NCI-H774 (cell line): ENCODE measurements at regions not wholly inside any gene's neighbourhood (a gene's known extent, or its start where the extent isn't known, plus 50 kb on each side); places are given as distances from the start of the nearest gene placed in this dataset.
"Not testable (repeated sequence)": the region's sequence is repeated elsewhere in the genome, so short reads cannot be mapped to it uniquely, and the experiment has no call there.

ENCODE experiments used
- DNase-seq: peaks from one replicate; lab custom pipeline; 2025; lab: John Stamatoyannopoulos, UW

- DNase-seq: no peak
Measured at GRCh38 chr12:92261692-92262091, 116.0 kb upstream of the BTG1 start.

- DNase-seq: no peak
Measured at GRCh38 chr12:92261071-92261470, 115.4 kb upstream of the BTG1 start.

GRCh38 chr12:92259696-92260251 lies 114.1 kb upstream of the BTG1 start:
- DNase-seq: no peak

DNA sequence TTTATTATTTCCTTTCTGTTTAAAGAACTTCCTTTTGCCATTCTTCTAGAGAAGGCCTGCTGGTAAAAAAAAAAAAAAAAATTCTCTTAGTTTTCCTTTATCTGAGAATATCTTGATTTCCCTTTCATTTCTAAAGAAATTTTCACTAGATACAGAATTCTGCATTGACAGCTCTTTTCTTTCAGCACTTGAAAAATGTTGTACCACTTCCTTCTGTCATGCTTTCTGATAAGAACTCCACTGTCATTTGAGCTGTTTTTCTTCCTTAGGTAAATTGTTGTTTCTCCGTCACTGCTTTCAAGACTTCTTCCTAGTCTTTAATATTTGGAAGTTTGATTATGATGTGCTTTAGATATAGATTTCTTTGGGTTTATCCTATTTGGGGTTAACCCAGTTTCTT lies 113.6 kb upstream of the BTG1 start:
- no peak for DNase-seq

DNA sequence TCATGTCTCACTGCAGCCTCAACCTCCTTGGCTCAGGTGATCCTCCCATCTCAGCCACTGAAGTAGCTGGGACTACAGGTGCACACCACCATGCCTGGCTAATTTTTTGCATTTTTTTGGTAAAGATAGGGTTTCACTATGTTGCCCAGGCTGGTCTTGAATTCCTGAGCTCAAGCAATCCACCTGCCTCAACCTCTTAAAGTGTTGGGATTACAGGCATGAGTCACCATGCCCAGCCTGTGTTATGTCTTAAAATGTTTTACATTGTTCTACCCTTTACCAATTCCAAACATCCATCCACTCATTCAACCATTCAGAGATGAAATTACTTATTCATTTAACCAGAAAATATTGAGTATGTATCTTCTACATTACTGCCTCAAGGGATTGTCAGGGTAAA lies 111.6 kb upstream of the BTG1 start:
- DNase-seq: no peak

DNA sequence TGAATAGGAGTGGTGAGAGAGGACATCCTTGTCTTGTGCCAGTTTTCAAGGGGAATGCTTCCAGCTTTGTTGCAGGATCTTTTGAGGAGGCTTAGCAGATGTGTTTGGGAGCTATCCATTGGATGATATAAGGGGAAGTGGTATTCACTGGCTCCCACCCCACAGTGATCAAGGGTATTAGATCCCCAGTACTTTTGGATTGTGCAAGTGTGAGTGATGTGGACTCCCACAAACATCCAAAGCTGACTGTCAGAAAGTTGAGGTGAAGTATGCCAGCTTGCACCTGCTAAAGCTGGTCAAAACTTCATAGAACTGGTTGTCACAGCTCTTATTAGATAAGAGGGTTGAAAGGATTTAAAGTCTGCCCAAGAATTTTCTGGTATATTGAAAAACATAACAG lies 110.1 kb upstream of the BTG1 start:
- DNase-seq: no peak

GRCh38 chr12:92253301-92253700 lies 107.7 kb upstream of the BTG1 start:
- no peak for DNase-seq

GRCh38 chr12:92248977-92249376 lies 103.3 kb upstream of the BTG1 start:
- DNase-seq: no peak

DNA sequence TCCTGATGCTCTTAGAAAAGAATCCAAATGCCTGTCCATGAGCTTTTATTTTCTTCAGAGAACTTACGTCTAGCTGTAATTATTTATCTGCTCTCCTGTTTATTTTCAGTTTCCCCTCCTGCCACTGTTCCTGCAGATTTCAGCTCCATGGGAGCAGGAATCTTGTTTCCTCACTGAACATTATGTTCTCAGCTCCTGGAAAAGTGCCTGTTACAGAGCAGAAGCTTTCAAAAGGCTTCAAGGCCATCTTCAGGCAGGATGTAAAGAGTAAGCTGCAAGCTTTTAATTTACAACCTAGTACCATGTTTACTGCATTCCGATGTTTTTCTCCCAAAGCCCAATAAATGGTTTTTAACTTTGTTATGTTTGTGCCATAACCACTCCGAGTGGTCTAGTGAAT lies 98.4 kb upstream of the BTG1 start:
- no peak for DNase-seq

DNA sequence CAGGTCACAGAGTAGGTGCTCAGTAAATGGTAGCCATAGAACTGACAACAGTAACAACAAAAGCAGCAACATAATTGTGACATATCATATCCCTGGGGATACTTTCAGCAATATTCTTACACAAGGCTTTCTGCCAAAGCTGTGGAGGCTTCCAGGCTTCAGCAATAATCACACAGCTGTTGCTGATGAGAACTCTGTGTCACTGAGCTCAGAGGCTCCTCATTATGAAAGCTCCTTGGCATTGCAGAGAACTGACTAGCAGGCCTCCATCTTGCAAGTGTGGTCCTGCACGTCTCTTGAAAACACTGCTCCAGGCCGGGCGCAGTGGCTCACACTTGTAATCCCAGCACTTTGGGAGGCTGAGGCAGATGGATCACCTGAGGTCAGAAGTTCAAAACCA lies 97.3 kb upstream of the BTG1 start:
- DNase-seq: no peak

- no peak for DNase-seq
Measured at GRCh38 chr12:92237762-92238523, 92.3 kb upstream of the BTG1 start.

DNA sequence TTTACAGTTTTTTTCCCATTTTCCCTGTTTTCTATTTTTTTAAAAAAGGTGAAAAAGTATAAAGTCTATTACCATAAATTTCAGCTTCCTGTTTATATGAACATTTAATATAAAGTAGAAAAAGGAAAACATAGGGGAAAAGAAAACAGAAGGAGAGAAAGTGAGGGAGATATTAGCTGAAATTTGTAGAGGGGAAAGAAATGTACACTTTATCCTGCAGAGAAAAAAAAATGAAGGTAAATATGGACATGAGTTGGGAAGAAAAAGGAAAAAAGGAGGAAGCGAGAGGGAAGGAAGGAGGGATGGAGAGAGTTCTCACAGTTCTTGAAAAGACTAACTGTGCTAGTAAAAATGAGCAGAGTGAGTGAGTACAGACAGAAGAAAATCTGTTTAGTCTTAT lies 91.6 kb upstream of the BTG1 start:
- no peak for DNase-seq

GRCh38 chr12:92235703-92236472 lies 90.2 kb upstream of the BTG1 start:
- DNase-seq: no peak

DNA sequence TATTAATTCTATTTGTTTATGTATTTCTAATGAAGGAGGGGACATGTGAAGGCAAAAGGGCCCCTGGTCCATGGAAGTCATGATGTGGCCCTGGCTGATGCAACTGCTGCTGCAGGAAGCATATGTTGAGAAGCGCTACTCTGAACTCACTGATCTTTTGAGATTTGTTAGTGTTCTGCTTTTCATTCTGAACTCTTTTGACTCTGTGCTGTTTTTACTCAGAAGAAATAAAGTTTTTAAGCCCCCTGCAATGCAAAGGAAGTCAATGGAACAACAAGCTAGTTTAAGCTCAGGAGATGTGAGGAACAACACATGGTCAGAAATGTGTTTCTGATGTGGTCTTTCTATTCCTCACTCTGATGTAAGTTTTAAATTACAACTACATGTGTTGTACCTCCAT lies 88.9 kb upstream of the BTG1 start:
- no peak for DNase-seq

- DNase-seq: no peak
Measured at GRCh38 chr12:92233346-92234015, 87.8 kb upstream of the BTG1 start.

GRCh38 chr12:92232371-92232932 lies 86.8 kb upstream of the BTG1 start:
- DNase-seq: not testable (repeated sequence)

DNA sequence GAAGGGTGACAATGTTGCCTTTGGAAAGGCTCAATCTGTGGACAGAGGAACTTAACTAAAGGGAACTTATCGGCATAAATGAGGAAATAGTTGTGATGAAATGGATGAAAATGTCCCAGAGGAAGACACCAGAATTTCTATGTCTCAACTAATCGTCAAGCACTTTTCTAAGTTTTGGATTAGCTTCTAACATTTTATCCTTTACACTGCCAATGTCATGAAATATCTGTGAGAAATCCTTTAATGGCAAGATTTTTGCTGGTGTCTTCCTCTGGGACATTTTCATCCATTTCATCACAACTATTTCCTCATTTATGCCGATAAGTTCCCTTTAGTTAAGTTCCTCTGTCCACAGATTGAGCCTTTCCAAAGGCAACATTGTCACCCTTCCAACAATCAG lies 86.3 kb upstream of the BTG1 start:
- not testable (repeated sequence) for DNase-seq

DNA sequence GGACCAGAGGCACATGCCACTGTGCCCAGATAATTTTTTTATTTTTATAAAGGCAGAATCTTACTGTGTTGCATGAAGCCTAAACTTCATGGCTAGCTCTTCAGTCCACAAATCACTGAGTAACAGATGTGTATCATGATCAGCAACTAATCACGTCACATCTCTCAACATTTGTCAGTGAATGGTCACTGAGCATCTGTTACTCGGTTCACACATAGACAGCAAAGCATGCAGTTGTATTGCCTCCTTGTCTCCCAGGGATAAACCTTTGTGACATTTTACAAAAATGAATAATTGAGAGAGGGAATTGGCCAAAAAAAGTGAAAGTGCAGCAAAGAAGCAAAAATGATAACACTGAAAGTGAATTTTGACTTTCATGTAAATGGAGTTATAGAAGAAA lies 85.9 kb upstream of the BTG1 start:
- DNase-seq: not testable (repeated sequence)

GRCh38 chr12:92229381-92229780 lies 83.7 kb upstream of the BTG1 start:
- DNase-seq: no peak

DNA sequence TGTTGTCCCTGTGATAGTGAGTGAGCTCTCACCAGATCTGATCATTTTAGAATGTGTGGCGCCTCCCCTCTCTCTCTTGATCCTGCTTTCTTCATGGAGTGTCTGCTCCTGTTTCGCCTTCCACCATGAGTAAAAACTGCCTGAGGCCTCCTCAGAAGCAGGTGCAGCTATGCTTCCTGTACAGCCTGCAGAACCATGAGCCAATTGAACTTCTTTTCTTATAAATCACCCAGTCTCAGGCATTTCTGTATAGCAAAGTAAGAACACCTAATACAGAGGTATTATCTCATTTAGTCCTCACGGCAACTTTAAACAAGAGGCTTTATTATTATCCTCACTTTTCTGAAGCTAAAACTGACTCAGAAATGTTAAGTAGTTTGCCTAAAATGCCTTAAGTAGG lies 81.3 kb upstream of the BTG1 start:
- no peak for DNase-seq

DNA sequence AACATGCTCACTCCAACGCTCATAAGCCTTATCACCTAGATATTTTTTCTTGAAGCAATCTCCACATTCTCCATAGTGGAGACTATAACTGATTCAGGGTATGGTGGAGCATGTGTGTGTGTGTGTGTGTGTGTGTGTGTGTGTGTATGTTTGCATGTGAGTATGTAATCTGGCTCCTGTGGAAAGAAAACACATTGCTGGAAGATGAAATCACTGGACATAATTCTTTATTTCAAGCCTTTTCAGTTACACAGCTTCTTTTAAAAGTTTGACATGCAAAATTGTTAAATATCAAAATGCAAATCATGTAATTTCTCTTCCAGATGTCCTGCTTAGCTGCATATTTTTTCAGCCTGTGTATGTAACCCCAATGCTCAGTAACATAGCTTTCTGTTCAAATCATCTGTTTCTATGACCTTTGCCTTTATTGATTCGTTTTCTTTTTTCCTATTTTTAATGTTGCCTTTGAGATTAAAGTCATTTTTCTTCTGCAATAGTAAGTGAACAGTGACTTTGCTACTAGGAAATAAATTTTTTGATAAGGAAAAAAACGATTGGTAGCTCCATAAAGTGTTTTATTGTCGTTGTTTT lies 80.5 kb upstream of the BTG1 start:
- DNase-seq: no peak
